Activated naive CD4-positive, alpha-beta T cell treated with anti-CD3 and anti-CD28 coated beads, Interleukin-2, amount 10 ng/mL, durations not matched to agents 7 days and 5 days (primary cell): ENCODE measurements at regions not wholly inside any gene's neighbourhood (a gene's known extent, or its start where the extent isn't known, plus 50 kb on each side); places are given as distances from the start of the nearest gene placed in this dataset.

Experiments used
- CTCF ChIA-PET: fragments of 350-600 bp; sonication (Branson Sonifier 250); formaldehyde crosslinking; loops from one replicate; lab custom pipeline; 2021; ENCODE audit warnings: antibody characterized with exemption; lab: Charles Lee
- DNase-seq: peaks from one replicate; pipeline ENCODE4 v3.0.0-alpha.2; 2020
- H3K27ac Mint-ChIP-seq: one replicate; pipeline ENCODE4 v1.8.0; 2021; ENCODE audit warnings: mild to moderate bottlenecking, moderate library complexity, mixed read lengths
- H3K27me3 Mint-ChIP-seq: one replicate; pipeline ENCODE4 v1.8.0; 2021; ENCODE audit warnings: mild to moderate bottlenecking, mixed read lengths
- H3K36me3 Mint-ChIP-seq: one replicate; pipeline ENCODE4 v1.8.0; 2021; ENCODE audit warnings: mixed read lengths
- H3K4me1 Mint-ChIP-seq: one replicate; pipeline ENCODE4 v1.8.0; 2021; ENCODE audit warnings: mixed read lengths
- H3K4me3 Mint-ChIP-seq: one replicate; pipeline ENCODE4 v1.8.0; 2021; ENCODE audit warnings: mild to moderate bottlenecking, moderate library complexity, mixed read lengths
- H3K9me3 Mint-ChIP-seq: one replicate; pipeline ENCODE4 v1.8.0; 2021; ENCODE audit warnings: mixed read lengths

- Mint-ChIP-seq H3K36me3 (no peaks in the 10 kb centered on the region), H3K27me3 (no peaks in the 10 kb centered on the region), H3K9me3 (peaks cover 6% of the 10 kb centered on the region), H3K4me1 (no peaks in the 10 kb centered on the region), H3K27ac (no peak overlapping the region), H3K4me3 (no peak overlapping the region)
- CTCF ChIA-PET, result no interaction called here
- no peak for DNase-seq
Observed at GRCh38 chr4:62222121-62222520, 1022.0 kb downstream of the ADGRL3 start.

DNA sequence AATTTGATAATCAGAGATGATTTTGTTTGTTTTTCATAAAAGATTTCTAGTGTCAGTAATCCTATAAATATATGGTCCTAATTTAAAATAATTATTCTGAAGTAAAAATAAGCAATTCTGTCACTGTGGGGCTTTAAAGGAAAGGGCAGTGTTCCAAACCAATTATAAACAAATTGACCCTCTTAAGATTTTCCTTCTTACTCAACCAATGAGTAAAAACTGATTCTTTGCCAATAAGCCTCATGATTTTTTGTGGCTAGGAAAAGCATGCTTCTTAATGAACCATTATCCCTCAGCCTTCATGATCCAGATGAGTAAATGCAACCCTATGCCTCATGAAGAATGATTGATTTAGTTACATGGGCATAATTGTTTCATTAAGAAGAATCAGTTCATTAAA lies 1010.4 kb downstream of the ADGRL3 start:
- H3K27ac Mint-ChIP-seq, result no peak overlapping the region
- H3K4me1 Mint-ChIP-seq, result no peaks in the 10 kb centered on the region
- H3K36me3 Mint-ChIP-seq, result no peaks in the 10 kb centered on the region
- DNase-seq, result no peak
- no peak overlapping the region for H3K4me3 Mint-ChIP-seq
- CTCF ChIA-PET, result no interaction called here
- H3K9me3 Mint-ChIP-seq, result peaks cover 2% of the 10 kb centered on the region
- no peaks in the 10 kb centered on the region for H3K27me3 Mint-ChIP-seq

GRCh38 chr4:62209757-62210485 lies 1009.8 kb downstream of the ADGRL3 start:
- CTCF ChIA-PET, result no interaction called here
- no peak for DNase-seq
- peaks cover 2% of the 10 kb centered on the region for H3K9me3 Mint-ChIP-seq
- H3K36me3 Mint-ChIP-seq, result no peaks in the 10 kb centered on the region
- H3K4me3 Mint-ChIP-seq, result no peak overlapping the region
- H3K4me1 Mint-ChIP-seq, result no peaks in the 10 kb centered on the region
- H3K27ac Mint-ChIP-seq, result no peak overlapping the region
- no peaks in the 10 kb centered on the region for H3K27me3 Mint-ChIP-seq

- Mint-ChIP-seq H3K36me3 (no peaks in the 10 kb centered on the region), H3K4me1 (no peaks in the 10 kb centered on the region), H3K9me3 (peaks cover 7% of the 10 kb centered on the region), H3K27me3 (no peaks in the 10 kb centered on the region), H3K4me3 (no peak overlapping the region), H3K27ac (no peak overlapping the region)
- no peak for DNase-seq
- CTCF ChIA-PET, result no interaction called here
Observed at GRCh38 chr4:62208921-62209320, 1008.8 kb downstream of the ADGRL3 start.

DNA sequence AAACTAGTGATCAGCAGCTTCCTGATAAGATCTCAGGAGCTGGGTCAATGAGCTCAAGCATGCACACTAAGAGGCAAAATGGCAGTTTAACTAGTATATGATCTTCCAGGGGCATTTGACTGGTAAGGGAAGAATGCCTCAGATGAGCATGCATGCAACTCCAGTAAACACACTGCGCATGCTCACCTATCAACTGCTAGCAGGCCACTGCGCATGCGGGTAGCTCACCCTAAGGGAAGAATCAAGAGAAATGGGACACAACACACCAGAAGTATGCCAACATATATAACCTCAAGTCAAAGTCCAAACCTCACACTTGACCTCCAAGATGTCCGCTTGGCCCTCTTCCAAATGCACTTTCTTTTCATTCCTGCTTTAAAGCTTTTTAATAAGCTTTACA lies 1004.0 kb downstream of the ADGRL3 start:
- H3K36me3 Mint-ChIP-seq, result no peaks in the 10 kb centered on the region
- peaks cover 9% of the 10 kb centered on the region for H3K9me3 Mint-ChIP-seq
- CTCF ChIA-PET, result no interaction called here
- H3K27ac Mint-ChIP-seq, result no peak overlapping the region
- H3K27me3 Mint-ChIP-seq, result no peaks in the 10 kb centered on the region
- DNase-seq, result no peak
- H3K4me3 Mint-ChIP-seq, result no peak overlapping the region
- H3K4me1 Mint-ChIP-seq, result no peaks in the 10 kb centered on the region

- no peak overlapping the region for H3K4me3 Mint-ChIP-seq
- CTCF ChIA-PET, result no interaction called here
- no peaks in the 10 kb centered on the region for H3K4me1 Mint-ChIP-seq
- DNase-seq, result no peak
- H3K27ac Mint-ChIP-seq, result no peak overlapping the region
- H3K27me3 Mint-ChIP-seq, result no peaks in the 10 kb centered on the region
- peaks cover 8% of the 10 kb centered on the region for H3K9me3 Mint-ChIP-seq
- no peaks in the 10 kb centered on the region for H3K36me3 Mint-ChIP-seq
Observed at GRCh38 chr4:62199291-62199810, 999.2 kb downstream of the ADGRL3 start.

DNA sequence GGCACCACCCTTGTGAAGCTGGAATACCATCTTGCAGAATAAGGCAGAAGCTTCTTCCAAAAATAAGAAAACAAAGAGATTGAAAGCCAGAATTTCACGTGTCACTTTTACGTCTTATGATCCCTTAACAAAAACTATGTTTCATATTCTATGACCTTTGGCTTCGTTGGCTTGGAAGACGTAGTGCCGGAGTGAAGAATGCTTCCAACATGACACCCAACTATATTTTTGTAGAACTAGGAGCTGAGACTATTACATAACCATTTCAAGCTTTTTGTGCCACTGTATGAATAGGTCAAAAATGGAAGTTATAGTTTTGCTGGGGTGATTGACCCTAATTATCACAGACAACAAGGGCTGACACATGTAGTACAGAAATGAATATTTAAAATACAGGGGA lies 996.2 kb downstream of the ADGRL3 start:
- DNase-seq, result no peak
- Mint-ChIP-seq H3K27me3 (no peaks in the 10 kb centered on the region), H3K4me3 (no peak overlapping the region), H3K36me3 (no peaks in the 10 kb centered on the region), H3K9me3 (peaks cover 4% of the 10 kb centered on the region), H3K4me1 (no peaks in the 10 kb centered on the region), H3K27ac (no peak overlapping the region)
- CTCF ChIA-PET, result no interaction called here

DNA sequence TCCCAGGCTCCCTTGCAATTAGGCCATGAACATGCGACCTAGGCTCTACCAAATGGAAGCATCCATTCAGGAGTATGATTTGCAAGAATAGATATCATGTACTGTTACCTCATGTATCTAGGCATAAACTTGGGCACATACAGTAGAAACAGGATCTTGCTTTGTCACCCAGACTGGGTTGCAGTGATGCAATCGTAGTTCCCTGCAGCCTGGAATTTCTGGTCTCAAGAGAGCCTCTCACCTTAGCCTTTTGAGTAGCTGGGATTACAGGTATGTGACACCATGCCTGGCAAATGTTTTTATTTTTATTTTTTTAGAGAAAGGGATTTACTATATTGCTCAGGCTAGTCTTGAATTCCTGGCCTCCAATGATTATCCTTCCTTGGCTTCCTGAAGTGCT lies 994.2 kb downstream of the ADGRL3 start:
- no peak for DNase-seq
- H3K27ac Mint-ChIP-seq, result no peak overlapping the region
- no peaks in the 10 kb centered on the region for H3K36me3 Mint-ChIP-seq
- H3K9me3 Mint-ChIP-seq, result peaks cover 6% of the 10 kb centered on the region
- no peaks in the 10 kb centered on the region for H3K27me3 Mint-ChIP-seq
- no peaks in the 10 kb centered on the region for H3K4me1 Mint-ChIP-seq
- CTCF ChIA-PET, result no interaction called here
- no peak overlapping the region for H3K4me3 Mint-ChIP-seq

DNA sequence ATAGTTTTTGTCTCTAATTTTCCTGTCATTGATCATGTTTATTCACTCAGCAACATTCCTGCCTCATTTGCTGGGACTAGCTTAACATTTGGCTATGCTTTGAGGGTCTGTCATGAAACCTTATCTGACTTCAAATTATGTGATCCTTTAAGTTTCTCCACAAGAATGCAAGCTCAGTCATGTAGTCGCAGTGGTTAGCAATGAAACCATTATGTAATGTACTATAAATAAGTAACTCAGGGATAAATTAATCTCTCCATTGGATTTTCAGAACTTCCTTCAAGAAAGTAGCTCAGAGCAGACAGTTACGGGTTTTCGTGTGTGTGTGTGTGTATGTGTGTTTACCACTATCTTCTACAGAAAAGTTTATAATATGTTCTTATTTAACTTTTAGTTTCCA lies 993.6 kb downstream of the ADGRL3 start:
- CTCF ChIA-PET, result no interaction called here
- Mint-ChIP-seq H3K4me1 (no peaks in the 10 kb centered on the region), H3K27ac (no peak overlapping the region), H3K36me3 (no peaks in the 10 kb centered on the region), H3K9me3 (peaks cover 6% of the 10 kb centered on the region), H3K27me3 (no peaks in the 10 kb centered on the region), H3K4me3 (no peak overlapping the region)
- DNase-seq, result no peak

DNA sequence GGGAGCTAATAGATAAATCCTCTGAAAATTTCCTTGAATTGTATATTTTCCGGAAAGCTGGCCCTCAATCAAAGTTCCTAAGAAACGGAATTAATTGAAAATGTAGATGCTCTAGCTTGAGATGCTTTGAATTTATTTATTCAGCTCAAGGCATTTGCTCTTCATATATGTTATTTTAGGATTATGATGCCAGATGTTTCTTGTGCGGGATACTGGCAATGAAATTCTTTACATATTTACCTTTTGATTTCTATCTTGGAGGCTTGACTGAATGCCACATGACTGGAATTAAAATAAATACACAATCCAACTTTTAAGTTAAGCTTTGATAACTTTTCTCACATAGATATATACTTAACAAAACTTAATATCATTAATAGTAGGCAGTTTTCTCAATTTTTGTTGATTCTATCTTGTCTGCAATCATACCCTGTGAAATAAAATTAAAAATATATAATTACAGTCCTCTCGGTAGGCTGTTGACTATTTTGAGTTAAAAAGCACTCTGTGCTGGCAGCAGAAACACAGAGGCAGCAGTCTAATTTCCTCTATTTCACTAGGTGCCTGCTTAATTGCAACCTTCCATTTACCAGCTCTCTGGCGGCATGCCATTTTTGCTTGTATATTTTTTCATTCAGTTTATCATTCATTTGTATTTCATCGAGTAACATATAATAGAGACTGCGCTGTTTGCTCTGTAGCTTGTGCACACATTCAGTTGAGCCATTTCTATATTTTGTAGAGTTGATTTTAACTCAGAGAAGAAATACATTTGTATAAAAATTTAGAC lies 991.5 kb downstream of the ADGRL3 start:
- H3K9me3 Mint-ChIP-seq, result peaks cover 11% of the 10 kb centered on the region
- no peaks in the 10 kb centered on the region for H3K4me1 Mint-ChIP-seq
- no peaks in the 10 kb centered on the region for H3K27me3 Mint-ChIP-seq
- CTCF ChIA-PET, result no interaction called here
- no peak for DNase-seq
- no peak overlapping the region for H3K4me3 Mint-ChIP-seq
- H3K27ac Mint-ChIP-seq, result no peak overlapping the region
- no peaks in the 10 kb centered on the region for H3K36me3 Mint-ChIP-seq

DNA sequence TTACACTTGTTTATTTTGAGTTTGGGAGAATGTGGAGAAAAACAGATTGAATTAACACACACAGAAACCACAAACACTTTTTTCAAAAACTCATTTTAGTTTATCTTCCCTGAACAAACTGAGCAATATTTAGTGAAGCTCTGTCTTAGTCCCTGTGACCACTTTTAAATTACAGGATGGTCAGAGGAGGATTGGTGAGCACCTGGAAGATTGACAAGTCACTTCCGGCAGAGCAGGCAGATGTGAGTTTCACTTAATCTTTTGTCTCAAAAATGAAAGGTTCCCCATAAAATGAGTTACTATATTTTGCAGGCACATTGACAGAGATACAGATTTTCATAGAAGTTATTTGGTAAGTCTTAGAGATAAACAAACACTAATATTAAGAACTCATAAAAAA lies 970.1 kb downstream of the ADGRL3 start:
- no peak for DNase-seq
- no peaks in the 10 kb centered on the region for H3K4me1 Mint-ChIP-seq
- H3K4me3 Mint-ChIP-seq, result no peak overlapping the region
- no peak overlapping the region for H3K27ac Mint-ChIP-seq
- peaks cover 6% of the 10 kb centered on the region for H3K9me3 Mint-ChIP-seq
- CTCF ChIA-PET, result no interaction called here
- H3K27me3 Mint-ChIP-seq, result no peaks in the 10 kb centered on the region
- no peaks in the 10 kb centered on the region for H3K36me3 Mint-ChIP-seq

GRCh38 chr4:62168681-62169080 lies 968.6 kb downstream of the ADGRL3 start:
- H3K4me3 Mint-ChIP-seq, result no peak overlapping the region
- peaks cover 8% of the 10 kb centered on the region for H3K9me3 Mint-ChIP-seq
- no peak for DNase-seq
- H3K36me3 Mint-ChIP-seq, result no peaks in the 10 kb centered on the region
- H3K27me3 Mint-ChIP-seq, result no peaks in the 10 kb centered on the region
- CTCF ChIA-PET, result no interaction called here
- no peaks in the 10 kb centered on the region for H3K4me1 Mint-ChIP-seq
- H3K27ac Mint-ChIP-seq, result no peak overlapping the region

DNA sequence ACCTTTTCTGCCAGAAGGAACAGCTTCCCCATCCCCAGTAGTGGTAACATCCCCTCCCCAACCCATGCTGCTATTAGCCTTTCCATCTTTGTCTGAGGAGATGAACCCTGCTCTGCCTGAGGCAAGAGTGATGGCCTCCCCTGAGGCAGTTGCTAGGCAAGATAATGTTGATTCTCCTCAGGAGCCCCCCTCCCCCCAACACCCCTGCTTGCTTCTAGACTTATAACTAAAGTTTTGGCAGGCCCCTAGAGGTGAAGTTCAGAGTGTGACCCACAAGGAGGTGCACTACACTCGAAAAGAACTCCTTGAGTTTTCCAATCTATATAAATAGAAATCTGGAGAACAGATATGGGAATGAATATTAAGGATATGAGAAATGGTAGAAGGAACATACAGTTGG lies 962.5 kb downstream of the ADGRL3 start:
- H3K9me3 Mint-ChIP-seq, result peaks cover 21% of the 10 kb centered on the region
- no peaks in the 10 kb centered on the region for H3K4me1 Mint-ChIP-seq
- H3K27ac Mint-ChIP-seq, result no peak overlapping the region
- no peaks in the 10 kb centered on the region for H3K36me3 Mint-ChIP-seq
- no peaks in the 10 kb centered on the region for H3K27me3 Mint-ChIP-seq
- H3K4me3 Mint-ChIP-seq, result no peak overlapping the region
- no peak for DNase-seq
- CTCF ChIA-PET, result interaction anchor here (0.6 kb wide), 1 partner anchor 41 kb away, joined by 3 read pairs; no protein-coding TSS in a partner anchor

- CTCF ChIA-PET, result no interaction called here
- no peak for DNase-seq
- H3K4me3 Mint-ChIP-seq, result no peak overlapping the region
- peaks cover 20% of the 10 kb centered on the region for H3K9me3 Mint-ChIP-seq
- no peaks in the 10 kb centered on the region for H3K27me3 Mint-ChIP-seq
- H3K27ac Mint-ChIP-seq, result no peak overlapping the region
- H3K4me1 Mint-ChIP-seq, result no peaks in the 10 kb centered on the region
- no peaks in the 10 kb centered on the region for H3K36me3 Mint-ChIP-seq
Observed at GRCh38 chr4:62161446-62161845, 961.3 kb downstream of the ADGRL3 start.

- CTCF ChIA-PET, result no interaction called here
- Mint-ChIP-seq H3K36me3 (no peaks in the 10 kb centered on the region), H3K27me3 (no peaks in the 10 kb centered on the region), H3K27ac (no peak overlapping the region), H3K4me1 (no peaks in the 10 kb centered on the region), H3K4me3 (no peak overlapping the region), H3K9me3 (peaks cover 17% of the 10 kb centered on the region)
- no peak for DNase-seq
Observed at GRCh38 chr4:62159876-62160275, 959.8 kb downstream of the ADGRL3 start.
